ENCODE measurements at regions not wholly inside any gene's neighbourhood (a gene's known extent, or its start where the extent isn't known, plus 50 kb on each side); places are given as distances from the start of the nearest gene placed in this dataset.
"Not testable (repeated sequence)": the region's sequence is repeated elsewhere in the genome, so short reads cannot be mapped to it uniquely, and the experiment has no call there.

DNA sequence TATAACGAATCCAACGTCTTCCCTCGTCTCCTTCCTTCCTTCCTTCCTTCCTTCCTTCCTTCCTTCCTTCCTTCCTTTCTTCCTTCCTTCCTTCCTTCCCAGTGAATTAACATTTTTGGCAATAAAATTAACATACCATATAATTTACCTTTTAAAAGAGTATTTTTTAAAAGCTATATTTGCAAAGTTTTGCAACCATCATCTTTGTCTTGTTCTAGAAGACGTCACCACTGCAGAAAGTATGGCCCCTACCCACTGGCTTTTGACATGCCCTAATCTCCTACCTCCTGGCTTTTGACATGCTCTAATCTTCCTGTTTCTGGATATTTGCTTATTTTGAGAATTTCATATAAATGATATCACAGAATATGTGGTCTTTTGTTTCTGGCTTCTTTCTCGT is 1023.9 kb upstream of the ZEB2 start:
- no peak for DNase-seq

DNA sequence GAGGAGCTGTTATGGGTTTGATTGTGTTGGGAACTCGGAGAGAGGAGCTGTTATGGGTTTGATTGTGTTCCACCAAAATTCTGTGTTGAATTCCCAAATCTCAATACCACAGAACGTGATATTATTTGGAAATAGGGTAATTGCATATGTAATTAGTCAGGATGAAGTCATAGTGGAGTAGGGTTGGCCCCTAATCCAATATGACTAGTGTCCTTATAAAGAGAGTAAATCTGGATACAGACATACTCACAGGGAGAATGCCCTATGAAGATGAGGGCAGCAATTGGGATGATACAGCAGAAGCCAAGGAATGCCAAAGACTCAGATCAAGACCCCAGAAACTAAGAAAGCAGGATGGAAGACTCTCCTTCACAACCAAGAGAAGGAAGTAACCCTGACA is 1023.2 kb upstream of the ZEB2 start:
- no peak for DNase-seq

DNA sequence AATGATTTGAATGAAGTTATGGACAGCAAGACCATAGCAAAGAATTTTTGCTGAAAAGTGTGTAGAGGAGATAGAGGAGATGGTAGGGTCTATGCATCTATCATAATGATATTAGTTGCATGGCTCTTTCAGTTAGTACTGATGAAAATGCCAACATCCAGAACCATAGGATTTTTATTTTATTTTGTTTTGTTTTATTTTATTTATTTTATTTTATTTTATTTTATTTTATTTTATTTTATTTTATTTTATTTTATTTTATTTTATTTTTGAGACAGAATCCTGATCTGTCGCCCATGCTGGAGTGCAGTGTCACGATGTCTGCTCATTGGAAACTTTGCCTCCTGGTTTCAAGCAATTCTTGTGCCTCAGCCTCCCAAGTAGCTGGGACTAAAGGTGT is 1021.1 kb upstream of the ZEB2 start:
- DNase-seq: no peak

DNA sequence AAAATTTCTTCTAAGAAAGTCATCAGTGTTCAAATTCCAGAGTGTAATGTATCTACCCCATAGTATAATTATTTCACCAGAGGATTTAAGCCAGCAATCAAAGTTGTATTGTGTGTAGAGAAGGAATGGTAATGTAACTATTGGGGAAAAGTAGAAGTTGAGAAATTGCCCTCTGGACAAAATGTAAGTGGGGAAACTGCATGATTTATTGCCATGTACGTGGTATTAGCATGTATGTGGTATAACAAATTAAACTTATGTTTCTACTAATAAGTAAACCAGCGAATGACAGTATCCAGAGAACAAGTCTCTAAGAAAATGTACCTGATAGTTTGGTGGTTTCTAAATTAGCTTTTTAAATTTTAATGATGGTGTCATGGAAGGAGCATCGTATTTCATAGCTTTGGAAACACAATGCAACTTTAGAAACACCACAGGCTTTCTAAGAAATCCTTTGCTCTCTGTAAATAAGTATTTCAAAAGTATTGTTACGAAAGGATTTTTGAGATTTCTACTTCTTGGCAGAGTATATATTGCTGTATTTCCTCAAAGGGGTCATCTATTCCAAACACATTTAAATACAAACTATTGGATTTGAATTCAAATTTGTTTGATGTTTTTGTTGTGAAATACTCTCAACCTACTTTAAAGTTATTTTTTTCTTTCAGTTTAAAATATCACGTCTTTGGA is 1018.9 kb upstream of the ZEB2 start:
- DNase-seq: no peak

DNA sequence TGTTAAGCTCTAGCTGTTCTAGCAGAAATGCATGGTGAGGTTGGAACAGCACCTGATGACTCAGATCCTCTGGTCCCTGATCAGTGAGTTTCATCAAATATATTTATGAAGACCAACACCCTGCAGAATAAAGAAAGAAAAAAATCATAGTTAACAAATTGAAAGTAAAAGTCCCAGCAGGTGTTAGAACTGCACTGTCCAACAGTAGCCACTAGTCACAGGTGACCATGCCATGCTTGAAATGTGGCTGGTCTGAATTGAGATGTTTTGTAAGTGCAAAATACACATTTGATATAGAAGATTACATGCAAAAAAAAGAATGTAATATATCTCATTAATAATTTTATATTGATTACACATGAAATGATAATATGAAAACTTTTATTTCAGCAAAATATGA is 1010.7 kb upstream of the ZEB2 start:
- DNase-seq: no peak

DNA sequence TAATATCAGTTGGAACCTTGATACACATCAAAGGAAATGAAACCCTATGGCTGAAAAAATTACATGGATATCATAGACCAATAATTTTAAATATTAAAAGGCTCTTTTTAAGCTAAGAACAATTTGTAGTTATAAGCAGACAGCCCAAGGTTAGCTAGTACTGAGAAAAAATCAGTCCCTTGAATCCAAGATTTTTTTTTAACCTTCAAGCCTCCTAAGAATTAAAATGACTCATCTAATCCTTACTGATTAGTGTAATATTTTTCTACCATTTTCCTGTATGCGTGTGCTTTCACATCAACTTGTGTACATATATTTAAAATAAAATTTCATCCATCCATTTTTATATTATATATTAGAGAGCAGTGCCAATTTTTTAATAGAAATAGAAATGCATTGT is 1004.9 kb upstream of the ZEB2 start:
- peak; percentile 29 for DNase-seq

DNA sequence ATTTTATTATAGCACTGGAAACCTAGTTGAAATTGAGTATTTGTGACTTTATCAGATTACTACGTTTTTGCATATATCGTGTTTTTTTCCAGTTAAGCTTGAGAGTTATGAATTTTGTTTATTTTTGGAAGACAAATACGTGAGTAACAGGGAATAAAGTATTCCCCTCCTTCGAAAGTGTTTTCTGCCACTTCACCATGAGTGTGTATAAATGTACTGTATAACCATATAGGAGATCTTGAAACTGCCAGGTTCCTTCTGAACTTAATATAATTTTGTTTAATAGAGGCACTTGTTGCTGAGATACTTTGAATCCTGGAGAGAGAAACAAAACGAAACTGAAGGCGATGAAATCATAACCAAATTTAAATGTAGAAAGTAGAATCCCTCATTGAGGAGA is 1004.4 kb upstream of the ZEB2 start:
- DNase-seq: no peak

DNA sequence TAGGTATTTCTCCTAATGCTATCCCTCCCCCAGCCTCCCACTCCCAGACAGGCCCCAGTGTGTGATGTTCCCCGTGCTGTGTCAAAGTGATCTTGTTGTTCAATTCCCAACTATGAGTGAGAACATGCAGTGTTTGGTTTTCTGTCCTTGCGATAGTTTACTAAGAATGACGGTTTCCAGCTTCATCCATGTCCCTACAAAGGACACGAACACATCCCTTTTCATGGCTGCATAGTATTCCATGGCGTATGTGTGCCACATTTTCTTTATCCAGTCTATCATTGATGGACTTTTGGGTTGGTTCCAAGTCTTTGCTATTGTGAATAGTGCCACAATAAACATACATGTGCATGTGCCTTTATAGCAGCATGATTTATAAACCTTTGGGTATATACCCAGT is 999.3 kb upstream of the ZEB2 start:
- DNase-seq: not testable (repeated sequence)

DNA sequence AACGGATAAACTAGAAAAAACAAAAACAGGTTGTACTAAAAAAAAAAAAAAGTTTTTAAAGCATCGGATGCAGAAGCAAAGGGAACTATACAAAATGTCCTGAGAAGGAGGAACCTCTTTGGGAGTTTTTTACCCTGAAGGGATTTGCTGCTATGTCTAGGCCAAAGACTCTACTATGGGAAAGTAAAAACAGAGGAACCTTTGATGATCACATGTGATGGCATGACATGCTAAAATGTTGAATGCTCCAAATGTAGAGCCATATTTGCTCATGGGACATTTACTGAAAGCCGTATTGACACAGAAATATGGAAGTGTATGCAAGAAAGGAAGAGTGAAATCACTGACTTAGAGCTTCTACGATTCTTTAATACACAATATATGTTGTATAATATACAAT is 992.0 kb upstream of the ZEB2 start:
- no peak for DNase-seq

DNA sequence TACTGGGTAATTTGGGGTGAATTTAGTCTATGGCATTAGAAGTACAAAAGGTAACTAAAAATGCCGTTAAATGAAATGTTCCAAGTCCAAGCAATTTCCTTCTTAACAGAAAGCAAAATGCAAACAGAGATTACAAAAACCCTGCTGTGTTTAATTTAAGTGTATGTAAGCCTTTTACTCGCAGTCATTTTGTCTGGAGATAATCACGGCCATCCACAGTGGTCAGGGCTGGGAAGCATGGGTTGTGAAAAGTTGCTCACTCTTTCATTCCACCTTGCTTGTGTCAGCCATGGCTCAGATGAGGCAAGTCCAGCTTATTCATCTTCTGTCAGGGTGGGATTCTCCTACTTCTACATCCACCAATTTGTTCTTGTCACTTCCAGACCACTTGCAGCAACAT is 983.6 kb upstream of the ZEB2 start:
- no peak for DNase-seq

DNA sequence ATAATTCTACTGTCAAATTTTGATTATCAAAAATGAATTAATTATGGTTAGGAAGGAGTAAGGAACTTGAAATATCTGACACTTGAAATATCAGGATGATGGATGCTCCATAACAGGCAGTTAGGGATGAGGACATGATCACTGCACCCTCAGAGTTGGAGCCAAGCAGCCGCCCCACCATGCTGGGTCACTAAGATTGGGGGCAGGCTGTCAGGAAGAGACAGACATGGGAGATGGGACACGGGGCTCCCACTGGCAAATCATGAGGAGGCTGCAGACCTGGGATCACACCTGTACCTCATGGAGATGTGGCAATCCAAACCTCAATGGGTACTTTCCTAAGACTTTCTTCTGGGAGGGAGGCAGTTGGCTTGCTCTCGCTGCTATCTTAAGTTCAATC is 982.0 kb upstream of the ZEB2 start:
- DNase-seq: no peak

DNA sequence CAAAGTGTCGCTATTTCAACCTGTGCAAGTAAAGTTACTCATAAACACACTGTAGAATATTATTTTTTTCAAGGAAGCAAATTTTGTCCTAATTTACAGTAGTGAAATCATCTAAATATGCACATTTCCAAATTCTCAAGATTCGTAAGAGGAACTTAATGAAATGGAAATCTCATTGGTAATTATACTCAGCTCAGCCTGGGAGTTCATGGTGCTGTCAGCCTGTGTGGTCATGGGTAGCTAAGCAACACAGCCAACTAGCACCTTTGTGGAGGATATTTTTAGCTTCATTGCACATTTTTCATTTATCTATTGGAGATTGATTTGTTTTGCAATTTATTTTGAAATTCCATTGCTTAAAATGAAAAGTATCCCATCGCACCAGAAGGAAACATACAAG is 975.7 kb upstream of the ZEB2 start:
- no peak for DNase-seq

DNA sequence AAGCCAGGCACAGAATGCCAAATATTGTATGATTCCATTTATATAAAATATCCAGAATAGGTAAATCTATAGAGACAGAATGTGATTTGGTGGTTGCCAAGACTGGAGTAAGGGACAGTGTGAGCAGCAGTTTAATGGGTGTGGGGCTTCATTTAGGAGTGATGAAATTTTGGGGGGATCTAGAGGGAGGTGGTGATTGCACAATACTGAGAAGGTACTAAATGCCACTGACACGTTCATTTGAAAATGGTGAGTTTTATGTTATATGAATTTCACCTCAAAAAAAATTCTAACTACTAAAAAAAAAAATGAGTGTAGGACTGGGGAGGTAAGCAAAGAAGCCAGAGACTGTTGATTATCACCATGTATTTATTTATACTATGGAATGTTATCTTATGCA is 974.5 kb upstream of the ZEB2 start:
- no peak for DNase-seq

DNA sequence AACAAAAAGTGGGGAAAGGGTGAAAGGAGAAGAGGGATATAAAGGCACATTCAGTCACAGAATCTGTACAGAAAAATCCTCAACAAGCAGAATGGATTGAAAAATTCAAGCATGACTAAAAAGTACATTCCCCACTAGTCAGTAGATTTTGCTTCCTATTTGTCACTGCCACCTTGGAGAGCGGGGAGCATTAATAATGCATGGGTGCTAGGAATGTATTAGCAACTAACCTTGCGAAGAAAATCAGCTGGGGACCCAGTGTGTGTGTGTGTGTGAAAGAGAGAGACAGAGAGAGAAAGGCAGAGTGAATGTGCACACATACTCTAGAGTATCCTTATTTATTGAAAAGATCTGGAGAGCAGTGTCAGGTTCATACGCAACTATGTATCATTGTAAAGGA is 968.7 kb upstream of the ZEB2 start:
- no peak for DNase-seq

DNA sequence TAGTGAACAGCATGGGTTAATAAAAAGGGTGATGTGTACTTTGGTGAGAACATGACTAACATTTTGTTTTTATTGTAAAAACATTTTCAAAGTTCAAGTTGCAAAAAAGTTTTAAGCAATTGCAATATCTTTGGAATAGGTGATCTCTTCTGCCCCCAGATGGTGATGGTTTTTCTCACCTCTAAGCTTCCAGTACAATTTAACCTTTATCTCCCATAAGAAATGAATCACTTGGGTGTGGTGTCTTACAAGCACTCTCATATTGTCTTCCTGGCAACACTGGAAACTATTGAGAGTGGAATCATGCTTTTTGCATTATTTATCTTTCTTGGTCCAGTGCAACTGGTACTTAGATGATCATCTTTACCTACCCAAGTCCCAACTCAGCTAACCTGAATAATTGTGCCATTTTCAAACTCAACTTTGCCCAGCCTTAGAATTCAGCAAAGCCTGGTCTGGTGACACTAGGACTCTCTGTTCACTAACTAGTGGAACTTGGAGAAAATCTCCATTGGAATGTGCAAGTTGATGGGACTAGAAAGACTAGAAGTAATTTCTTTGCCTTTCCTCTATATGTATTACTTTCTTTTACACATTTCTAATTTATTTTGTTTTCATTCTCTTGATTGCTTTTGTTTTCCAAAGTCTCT is 964.7 kb upstream of the ZEB2 start:
- DNase-seq: peak; percentile 66

DNA sequence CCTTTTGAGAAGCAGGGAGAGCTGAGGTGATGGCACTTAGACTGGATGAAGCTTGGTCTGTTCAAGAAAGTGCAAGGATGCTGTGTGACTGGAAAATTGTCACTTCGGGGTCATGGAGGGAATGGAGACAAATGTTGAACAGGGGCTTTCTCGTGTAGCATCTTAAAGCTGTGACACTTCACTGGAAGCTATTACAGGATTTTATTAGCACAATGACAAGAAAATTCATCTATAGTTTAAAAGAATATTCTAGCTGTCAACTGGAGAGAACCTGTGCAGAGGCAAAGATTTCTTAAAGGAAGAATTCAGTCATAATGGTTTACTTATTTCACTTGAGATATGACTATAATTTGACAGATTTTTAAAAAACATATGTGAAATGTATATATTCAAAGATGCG is 963.9 kb upstream of the ZEB2 start:
- DNase-seq: no peak

DNA sequence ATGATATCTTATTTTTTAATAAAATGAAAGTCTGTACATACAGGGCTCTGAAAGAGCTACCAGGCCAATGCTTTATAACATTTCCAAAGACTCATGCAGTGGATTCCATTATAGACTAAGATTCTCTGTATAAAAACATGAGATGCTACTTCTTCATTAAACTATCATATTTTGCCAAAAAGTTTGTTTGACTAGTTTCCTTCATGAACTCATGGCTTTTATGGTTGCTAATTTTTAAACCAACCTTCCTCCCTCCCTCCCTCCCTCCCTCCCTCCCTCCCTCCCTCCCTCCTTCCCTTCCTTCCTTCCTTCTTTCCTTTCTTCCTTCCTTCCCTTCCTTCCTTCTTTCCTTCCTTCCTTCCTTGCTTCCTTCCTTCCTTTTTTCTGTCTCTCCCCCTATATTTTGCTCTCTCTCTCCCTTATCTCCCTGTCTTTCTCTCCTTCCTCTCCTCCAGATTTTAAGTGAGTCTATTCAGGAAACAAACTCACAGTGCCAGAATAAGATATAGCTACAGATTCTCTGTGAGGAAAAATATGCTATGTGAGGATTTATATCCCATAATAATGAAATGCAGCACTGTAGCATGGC is 961.5 kb upstream of the ZEB2 start:
- DNase-seq: no peak

DNA sequence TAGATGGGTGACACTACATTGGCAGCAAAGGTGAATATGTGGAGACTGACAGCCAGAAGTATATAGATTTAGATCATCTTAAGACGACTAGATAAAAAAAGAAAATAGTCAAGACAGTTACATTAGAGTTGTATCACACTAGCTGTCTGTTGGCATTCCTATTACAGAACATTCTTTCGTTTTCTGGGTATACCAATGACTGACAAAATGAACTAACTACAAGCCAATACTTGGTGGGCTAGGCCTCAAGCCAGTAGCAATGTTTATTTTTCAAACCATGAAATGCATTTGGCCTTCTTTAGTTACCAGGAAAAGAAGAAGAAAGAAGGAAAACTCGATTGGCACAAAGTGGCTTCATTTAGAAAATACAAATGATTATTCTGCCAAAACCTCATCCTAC is 944.9 kb upstream of the ZEB2 start:
- no peak for DNase-seq

DNA sequence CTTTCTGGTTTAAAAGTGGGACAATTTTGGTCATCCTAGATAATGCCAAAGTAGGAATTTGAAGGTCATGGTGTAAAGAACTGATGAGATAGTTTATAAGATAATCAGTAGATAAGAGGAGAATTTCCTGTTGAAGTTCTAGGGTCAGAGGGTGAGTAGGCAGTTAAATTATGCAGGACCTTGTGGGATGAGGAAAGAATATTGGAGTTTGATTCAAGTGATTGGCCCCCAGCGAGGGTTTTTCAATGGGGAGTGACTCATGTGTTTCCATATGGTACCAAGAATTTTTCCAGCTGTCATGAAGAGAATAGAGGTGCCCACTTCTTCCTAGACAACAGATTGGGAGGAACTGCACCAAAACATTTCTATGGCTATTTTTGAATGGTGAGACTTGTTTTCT is 940.2 kb upstream of the ZEB2 start:
- DNase-seq: peak; percentile 28

DNA sequence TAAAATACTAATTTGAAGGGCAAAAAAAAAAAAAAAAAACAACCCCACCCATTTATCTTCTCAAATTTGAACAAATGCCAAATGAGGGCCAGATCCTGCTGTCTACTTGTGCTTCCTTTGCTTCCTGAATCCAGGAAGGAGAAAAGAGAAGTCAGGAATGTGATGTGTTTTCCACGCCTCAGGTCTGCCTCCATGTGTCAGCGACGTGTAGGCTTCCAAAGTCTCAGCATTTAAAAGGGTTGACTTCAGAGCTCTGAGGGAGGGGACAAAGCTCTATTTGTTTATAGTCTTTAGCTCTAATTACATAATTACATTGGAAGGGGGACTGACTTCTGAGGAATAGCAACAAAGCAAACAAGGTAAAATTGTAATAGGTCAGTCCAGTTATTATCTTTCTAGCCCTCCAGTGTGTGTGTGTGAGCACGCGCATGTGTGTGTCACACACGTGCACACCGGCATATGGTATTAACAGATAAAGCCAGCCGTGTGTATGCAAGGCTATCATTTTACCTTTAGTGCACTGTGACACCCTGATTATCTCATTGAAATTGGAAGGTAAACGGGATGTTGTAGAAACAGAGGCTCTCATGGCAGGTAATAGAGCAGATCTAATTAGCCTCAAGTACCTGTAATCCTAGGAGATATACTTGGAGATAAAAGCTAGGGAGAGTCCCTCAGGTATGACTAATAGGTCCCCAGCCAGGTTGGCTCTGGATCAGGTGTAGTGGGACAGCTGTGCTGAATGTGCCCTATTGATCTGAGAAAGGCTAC is 911.4 kb upstream of the ZEB2 start:
- DNase-seq: peak; percentile 12

DNA sequence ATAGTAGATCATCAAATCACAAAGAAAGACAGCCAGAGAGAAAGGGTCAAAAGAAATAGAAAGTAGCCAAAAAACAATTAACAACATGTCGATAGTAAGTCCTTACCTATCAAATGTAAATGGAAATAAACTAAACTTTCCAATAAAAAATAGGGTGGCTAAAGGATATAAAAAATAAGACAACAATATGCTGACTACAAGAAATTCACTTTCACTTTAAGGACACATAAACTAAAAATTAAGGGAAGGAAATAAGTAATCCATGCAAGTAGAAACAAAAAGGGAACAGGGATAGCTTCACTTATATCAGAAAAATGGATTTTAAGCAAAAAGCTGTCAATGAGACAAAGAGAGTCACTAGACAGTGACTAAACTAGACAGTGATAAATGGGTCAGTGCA is 903.9 kb upstream of the ZEB2 start:
- DNase-seq: no peak

DNA sequence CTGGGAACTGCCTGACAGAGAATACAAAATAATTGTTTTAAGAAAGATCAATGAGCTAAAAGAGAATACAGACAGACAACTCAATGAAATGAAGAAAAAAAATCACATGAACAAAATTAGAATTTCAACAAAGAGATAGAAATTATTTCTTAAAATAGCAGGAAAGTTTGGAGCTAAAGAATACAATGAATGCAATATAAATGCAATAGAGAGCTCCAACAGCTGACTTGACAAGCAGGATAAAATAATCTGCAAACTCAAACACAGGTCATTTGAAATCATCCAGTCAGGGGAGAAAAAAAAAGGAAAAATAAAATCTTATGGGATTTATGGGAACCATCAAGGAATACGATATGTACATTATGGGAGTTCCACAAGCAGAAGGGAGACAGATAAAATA is 902.7 kb upstream of the ZEB2 start:
- DNase-seq: no peak

DNA sequence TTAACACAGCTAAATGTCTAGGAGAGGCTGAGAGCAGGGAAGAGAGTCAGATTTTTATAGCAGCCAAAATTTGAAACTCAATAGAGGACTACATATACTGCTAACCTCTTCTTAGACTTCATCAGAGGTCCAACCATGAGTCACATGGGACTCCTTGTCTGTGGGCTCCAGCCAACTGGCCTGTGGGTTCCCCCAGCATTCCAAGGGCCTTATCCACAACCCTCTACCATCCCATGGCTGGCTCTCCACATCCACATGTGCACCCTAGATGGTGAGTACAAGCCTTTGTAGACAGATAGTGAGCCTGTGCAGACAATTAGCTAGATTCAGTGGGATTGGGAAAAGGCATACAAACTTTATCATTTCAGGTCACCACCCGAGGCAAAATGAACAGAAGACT is 901.9 kb upstream of the ZEB2 start:
- peak; percentile 51 for DNase-seq

DNA sequence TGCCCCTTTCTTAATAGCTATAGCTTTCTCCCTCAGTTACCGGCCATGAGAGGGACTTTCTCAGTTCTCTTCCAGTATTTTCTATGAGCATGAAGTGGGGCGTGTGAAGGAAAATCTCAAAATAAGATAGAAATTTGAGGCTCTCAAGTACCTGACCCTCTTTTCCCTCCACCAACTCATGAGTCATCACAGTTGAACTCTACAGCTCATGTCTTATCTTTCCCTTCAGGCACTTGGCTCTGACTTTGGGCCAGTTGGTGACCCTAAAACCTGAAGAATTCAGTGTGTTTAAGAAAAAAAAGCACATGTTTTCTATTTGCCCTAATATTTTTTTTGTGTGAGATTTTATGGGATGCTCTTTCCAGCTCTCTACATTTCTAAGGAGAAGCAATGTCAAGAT is 896.7 kb upstream of the ZEB2 start:
- DNase-seq: no peak
